Stimulated activated CD8-positive, alpha-beta memory T cell treated with anti-CD3 and anti-CD28 coated beads, Interleukin-2, amount 100 ng/mL, for 48 hours (primary cell): ENCODE measurements at regions not wholly inside any gene's neighbourhood (a gene's known extent, or its start where the extent isn't known, plus 50 kb on each side); places are given as distances from the start of the nearest gene placed in this dataset.

Experiments used
- DNase-seq, 2 donors: peaks; one replicate each; pipeline ENCODE4 v3.0.0-alpha.2; 2020; ENCODE audit warnings: low read depth in 2 of 2

- DNase-seq, result no peak
Observed at GRCh38 chr6:21521276-21521675, 72.3 kb upstream of the SOX4 start.

- DNase-seq, result no peak
Observed at GRCh38 chr6:21522143-21522747, 71.3 kb upstream of the SOX4 start.

GRCh38 chr6:21522797-21523456 lies 70.6 kb upstream of the SOX4 start:
- DNase-seq, result no peak

- DNase-seq, result no peak
Observed at GRCh38 chr6:21523652-21524051, 69.9 kb upstream of the SOX4 start.

GRCh38 chr6:21524201-21524600 lies 69.3 kb upstream of the SOX4 start:
- no peak for DNase-seq

- no peak for DNase-seq
Observed at GRCh38 chr6:21526974-21527373, 66.6 kb upstream of the SOX4 start.

GRCh38 chr6:21527731-21528130 lies 65.8 kb upstream of the SOX4 start:
- no peak for DNase-seq

- DNase-seq, result no peak
Observed at GRCh38 chr6:21529431-21529830, 64.1 kb upstream of the SOX4 start.

- DNase-seq, result no peak
Observed at GRCh38 chr6:21531393-21531792, 62.2 kb upstream of the SOX4 start.

- DNase-seq, result no peak
Observed at GRCh38 chr6:21533678-21534077, 59.9 kb upstream of the SOX4 start.

GRCh38 chr6:21536280-21536766 lies 57.2 kb upstream of the SOX4 start:
- no peak for DNase-seq

GRCh38 chr6:21537637-21538036 lies 55.9 kb upstream of the SOX4 start:
- no peak for DNase-seq

GRCh38 chr6:21538186-21538798 lies 55.3 kb upstream of the SOX4 start:
- DNase-seq, result no peak

GRCh38 chr6:21539621-21540100 lies 53.9 kb upstream of the SOX4 start:
- DNase-seq, result no peak
